HG03108 (cell line): ENCODE measurements at regions not wholly inside any gene's neighbourhood (a gene's known extent, or its start where the extent isn't known, plus 50 kb on each side); places are given as distances from the start of the nearest gene placed in this dataset.

Experiments
- ATAC-seq: cut with Tn5 transposase; IDR thresholded peaks from one replicate; pipeline ENCODE4 v1.9.1; 2021; ENCODE audit warnings: moderate library complexity; ENCODE audit not compliant: unreplicated experiment

DNA sequence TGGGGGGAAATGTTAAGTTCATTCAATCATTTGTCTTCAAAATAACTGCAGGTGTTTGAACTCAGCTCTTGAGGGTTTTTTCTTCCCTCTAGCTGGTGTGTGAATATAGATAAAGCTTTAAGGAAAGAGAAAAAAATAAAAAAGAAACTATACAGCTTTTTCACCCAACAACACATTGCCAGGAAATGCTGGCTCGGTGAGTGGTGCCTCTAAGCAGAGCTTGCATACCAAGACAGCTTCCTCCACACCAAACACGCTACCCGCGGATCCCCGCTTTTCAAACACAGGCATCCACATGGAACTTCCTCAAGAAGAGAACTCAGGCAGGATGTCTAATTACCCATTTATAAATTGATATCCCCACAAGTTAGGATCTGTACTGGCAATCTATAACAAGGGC is 69.8 kb upstream of the TANK start:
- peak; percentile 50 for ATAC-seq

DNA sequence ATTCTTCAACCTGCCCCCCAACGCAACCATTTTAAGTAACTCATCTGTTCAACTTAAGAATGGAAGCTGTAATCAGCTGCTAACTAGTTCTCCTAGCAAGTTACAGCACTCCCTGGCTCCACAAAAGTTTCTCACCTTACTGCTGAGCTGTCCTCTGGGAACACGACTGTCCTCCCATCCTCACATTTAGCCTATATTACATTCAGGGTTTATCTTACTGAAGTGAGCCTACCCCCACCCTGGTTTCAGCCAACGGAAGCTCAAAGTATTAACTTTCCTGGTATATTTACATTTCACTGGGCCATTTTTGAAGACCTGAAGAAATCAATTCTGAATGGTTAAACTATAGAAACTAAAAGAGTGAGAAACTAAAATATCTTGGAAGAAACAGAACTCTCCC is 64.9 kb upstream of the TANK start:
- ATAC-seq, result no peak

DNA sequence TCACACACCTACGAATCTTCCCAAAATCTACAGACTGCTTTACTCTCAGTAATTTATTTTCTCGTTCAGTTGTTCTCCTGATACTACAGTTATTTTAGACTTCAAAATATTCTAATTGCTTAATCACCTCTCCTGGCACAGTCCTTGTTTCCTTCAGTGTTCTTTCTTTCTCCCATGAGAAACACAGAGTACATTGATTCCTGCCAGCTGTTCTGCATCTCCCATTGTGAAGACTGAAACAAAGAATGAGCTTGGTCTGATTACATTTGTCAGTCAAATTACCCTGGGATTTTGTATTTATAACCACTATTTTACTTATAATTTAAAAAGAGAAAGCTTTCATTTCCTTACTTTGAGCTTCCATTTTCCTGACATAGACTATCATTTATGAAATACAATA is 63.9 kb upstream of the TANK start:
- no peak for ATAC-seq

DNA sequence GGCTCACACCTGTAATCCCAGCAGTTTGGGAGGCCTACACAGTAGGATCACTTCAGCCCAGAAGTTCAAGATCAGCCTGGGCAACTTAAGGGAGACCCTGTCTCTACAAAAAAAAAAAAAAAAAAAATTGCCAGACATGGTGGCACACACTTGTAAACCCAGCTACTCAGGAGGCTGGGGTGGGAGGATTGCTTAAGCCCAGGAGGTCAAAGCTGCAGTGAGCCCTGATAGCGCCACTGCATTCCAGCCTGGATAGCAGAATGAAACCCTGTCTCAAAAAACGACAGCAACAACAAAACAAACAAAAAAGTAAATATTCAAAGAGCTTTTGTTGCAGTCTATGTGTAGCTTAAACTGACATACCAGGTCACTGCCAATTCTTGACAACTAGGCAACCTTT is 63.1 kb upstream of the TANK start:
- ATAC-seq, result no peak

DNA sequence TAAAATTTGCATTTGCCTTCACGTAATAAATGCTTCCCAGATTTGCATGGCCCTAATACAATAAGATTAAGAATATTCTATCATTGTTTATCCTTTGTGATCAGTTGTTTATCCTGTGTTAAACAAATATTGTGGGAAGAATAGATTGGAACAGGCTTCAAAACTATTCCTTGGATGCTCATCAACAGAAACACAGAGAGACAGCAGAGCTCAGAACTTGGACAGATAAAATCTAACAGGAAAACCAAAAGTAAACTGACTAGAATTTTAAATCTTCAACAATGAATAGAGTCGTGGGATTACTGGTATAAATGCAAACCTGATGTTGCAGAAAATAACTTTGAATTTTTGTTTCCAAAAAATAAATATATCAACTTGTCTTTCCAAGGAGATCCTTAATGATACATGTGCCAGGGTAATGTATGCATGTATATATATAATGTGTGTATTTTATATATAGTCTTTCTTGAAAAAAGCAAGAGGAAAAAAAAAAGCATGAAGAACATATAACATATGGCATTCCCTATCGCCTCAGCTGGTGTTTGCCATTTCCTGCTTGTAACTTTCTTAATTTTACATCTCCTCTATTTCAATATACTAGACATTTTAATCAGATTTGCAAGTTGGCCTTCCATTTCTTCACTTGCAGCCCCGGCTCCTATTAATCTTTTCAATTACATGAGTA is 59.9 kb upstream of the TANK start:
- ATAC-seq, result no peak

DNA sequence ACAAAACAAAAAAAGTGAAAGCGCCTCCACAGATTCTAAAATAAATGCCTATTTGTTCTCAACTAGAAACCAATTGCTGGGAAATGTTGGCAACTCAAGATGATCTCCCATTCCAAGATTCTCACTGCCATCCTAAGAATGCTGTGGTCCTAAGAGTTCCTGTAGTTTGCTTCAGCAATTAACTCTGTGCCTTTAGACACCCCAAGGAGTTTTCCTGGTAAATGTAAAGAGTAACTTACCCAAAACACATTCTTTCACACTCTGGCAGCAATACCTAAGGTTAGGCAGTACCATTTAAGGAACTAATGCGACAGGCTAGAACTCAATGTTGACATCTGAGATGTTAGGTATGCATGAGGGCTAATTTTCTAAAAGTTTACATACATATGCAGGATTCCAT is 58.8 kb upstream of the TANK start:
- no peak for ATAC-seq

DNA sequence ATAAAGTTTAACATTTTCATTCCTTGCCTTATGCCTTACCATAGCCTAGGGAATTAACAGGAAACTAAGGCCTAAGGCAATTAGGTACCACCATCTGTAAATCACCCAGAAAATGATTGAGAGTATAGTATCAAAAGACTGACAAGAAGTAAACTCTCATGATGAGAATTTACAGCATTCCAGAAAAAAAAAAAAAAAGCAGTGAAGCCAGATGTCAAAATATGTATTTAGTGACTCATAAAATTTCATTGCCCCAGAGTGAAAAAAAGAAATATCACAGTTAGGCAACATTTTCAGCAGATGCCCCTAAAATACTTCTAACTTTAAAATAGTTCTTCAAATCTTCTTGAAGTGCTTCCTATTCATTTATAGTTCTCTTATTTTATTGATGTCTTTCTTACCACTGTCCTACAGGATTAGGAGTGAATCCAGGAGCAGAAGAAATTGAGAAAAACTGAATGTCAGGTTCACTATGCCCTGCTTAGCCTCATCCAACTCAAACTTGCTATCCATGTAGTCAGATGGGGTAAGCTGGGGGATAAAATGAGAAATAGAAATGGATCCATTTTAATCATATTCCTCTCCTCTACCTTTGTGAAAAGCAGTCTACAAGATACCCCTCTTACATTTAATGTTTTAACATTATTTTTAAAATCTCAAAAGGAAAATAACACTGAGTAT is 57.3 kb upstream of the TANK start:
- no peak for ATAC-seq

DNA sequence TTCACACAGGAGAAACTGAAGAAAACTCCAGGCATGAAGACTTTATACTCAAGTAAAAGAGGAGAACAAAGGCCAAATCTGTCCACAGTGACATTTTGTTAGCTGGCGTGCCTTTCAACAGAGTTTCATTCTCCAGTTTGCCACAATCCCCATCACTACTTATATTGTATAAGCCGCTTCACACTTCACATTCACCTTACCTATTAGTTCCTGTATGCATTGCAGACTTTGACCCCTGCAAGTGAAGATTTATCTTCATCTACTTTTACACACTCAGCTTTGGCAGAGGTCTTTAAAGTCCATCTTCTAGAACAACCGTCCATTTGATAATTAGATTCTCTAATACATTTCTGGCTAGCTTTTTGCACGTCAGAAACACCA is 56.8 kb upstream of the TANK start:
- ATAC-seq, result no peak

DNA sequence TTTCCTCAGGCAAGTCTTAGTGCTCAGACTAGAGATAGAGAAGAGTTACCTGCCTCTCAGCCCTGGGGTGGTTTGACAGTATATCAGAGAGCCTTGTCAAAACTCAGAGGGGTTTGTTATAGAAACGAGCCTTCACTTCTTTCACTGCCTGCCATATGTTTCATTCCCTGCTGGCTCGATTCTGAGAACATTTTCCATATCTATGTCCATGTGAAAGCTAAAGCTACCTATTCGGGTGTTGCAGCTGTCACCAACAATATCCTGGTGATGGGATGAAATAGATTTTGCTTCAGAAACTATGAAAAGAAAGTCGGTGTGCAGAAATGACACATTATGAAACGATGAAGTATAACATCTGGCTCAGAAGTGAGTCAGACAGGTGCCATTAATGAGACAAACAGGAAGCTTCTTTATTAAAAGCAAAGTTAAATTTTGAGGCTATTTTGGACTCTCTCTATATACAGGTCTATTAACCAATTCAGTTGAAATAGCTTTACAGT is 56.1 kb upstream of the TANK start:
- ATAC-seq, result peak; percentile 83

DNA sequence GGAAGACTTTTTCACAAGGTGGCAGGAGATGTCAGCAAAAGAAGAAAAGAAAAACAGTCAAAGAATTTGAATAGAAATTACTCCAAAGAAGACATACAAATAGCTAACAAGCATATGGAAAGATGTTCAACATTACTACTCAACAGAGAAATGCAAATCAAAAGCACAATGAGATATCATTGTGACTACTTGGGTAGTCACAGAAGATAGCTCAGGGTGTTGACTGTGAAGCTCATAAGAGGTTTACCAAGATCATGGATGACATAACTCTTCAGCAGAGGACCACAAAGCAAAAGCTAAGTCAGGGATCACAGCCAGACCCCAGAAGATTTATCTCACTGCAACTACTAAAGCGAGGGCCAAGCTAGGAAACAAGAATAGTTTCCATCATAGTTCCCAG is 53.0 kb upstream of the TANK start:
- ATAC-seq, result no peak
